Heart right ventricle (tissue), 16 donors: ENCODE measurements at regions not wholly inside any gene's neighbourhood (a gene's known extent, or its start where the extent isn't known, plus 50 kb on each side); places are given as distances from the start of the nearest gene placed in this dataset.

ENCODE experiments used
- ATAC-seq, 8 donors: fragments of 200-7000 bp; cut with Tn5 transposase; one replicate each; pipeline ENCODE4 v1.9.1; 2020; ENCODE audit warnings: mild to moderate bottlenecking in 8 of 8, moderate library complexity in 8 of 8, moderate number of reproducible peaks in 1 of 8
- DNase-seq, 2 donors: peaks; one replicate each; pipeline ENCODE4 v3.0.0-alpha.2; 2020
- H3K27ac ChIP-seq, 10 donors: fragments of 200-600 bp; sonication (generic) in 2 of 10; one replicate each; pipeline versions ENCODE4 v1.5.0 to v1.8.0; 2020 to 2022; ENCODE audit warnings: mild to moderate bottlenecking in 3 of 10
- H3K27me3 ChIP-seq, 7 donors: fragments of 200-600 bp; one replicate each; pipeline ENCODE4 v1.8.0; 2021 to 2022; ENCODE audit warnings: mild to moderate bottlenecking in 2 of 7
- H3K36me3 ChIP-seq, 9 donors: fragments of 200-600 bp; sonication (generic) in 1 of 9; one replicate each; pipeline versions ENCODE4 v1.5.0 to v1.8.0; 2020 to 2022; ENCODE audit warnings: mild to moderate bottlenecking in 2 of 9
- H3K4me1 ChIP-seq, 9 donors: fragments of 200-600 bp; sonication (generic) in 1 of 9; one replicate each; pipeline versions ENCODE4 v1.5.0 to v1.8.0; 2020 to 2022; ENCODE audit warnings: mild to moderate bottlenecking in 4 of 9
- H3K4me3 ChIP-seq, 10 donors: fragments of 200-600 bp; sonication (generic) in 2 of 10; one replicate each; pipeline versions ENCODE4 v1.5.0 to v1.8.0; 2020 to 2022; ENCODE audit warnings: mild to moderate bottlenecking in 7 of 10, moderate library complexity in 2 of 10
- H3K9me3 ChIP-seq, 11 donors: fragments of 200-600 bp in 10 of 11; sonication (generic) in 2 of 11; one replicate each; pipeline versions ENCODE4 v1.5.0 to v1.8.0; 2013 to 2022; ENCODE audit warnings: mild to moderate bottlenecking in 2 of 11, control low read depth in 1 of 11, moderate library complexity in 1 of 11
- CTCF ChIP-seq, 9 donors: fragments of 200-600 bp; sonication (generic) in 2 of 9; IDR thresholded peaks; one replicate each; pipeline versions ENCODE4 v1.5.0 to v1.8.0; 2021 to 2022; ENCODE audit warnings: antibody characterized with exemption in 9 of 9, mild to moderate bottlenecking in 5 of 9, moderate library complexity in 1 of 9
- WGBS, 2 donors: extraction: QIAGEN DNeasy Blood & Tissue Kit; methylation state at CpG; one replicate each; pipeline ENCODE4 v1.1.7; 2013; ENCODE audit warnings: inconsistent platforms in 1 of 2; 5-methylcytosine and 5-hydroxymethylcytosine counted together
- intact Hi-C, 10 donors: fragments of 100-400 bp; cut with DNase I; formaldehyde crosslinking; loops; one replicate each; pipeline versions ENCODE4 v1.11.1 to v1.14.2; 2022
- donor health status: Arrhythmogenic right ventricular cardiomyopathy.
- donor health status: ischemic (EF 13 %, LVEDD 7.1; RV severe dilation, severe dysfunction).
- donor health status: healthy with polysubstance abuse.
- donor health status: DM: no; HTN: yes; CAD: no.
- donor health status: DM: no; HTN: no; CAD: no.
- donor health status: ischemic (EF 25% LVEDD 6.9; RV normal size, moderate dysfunction).
- donor health status: ischemic (EF 25% LVEDD 5.7; RV mildly dilated, moderate dysfunction).
- donor health status: healthy.
- donor health status: DM: yes; HTN: yes; CAD: no.
- donor health status: Ischemic cardiomyopathy.
- donor health status: ischemic (EF 35%, LVEDD 5.7; RV mildly dilated, moderate dysfunction).
- donor health status: nonischemic (EF 11% LVEDD 7.7; RV severe dilation, severe dysfunction).
- donor health status: DM: yes; HTN: yes; CAD: no.
- donor health status: PGD.
- donor health status: ischemic (EF 29% LVEDD 5.4; RV normal size, mild dysfunction).
- donor health status: nonischemic (EF 23%, LVEDD 6.1; RV moderate dilation, normal function).

- peak in 8 of 9 donors; percentile 10 to 72 (median 63) for TF ChIP-seq CTCF (IDR thresholded peaks at IDR 0.05)
- H3K36me3 ChIP-seq, result no peaks in the 10 kb centered on the region
- ATAC-seq, result peak in 1 of 8 donors; percentile 48
- no peak overlapping the region for H3K4me3 ChIP-seq
- H3K27ac ChIP-seq, result no peak overlapping the region
- intact Hi-C loops, result loop anchor here in 1 of 10 donors (5.0 kb wide), 1 partner anchor 1455 kb away; no protein-coding TSS in a partner anchor
- H3K4me1 ChIP-seq, result no peaks in the 10 kb centered on the region
- 45% methylated on average over 10 of the region's 10 CpGs for WGBS, 2 donors
- peak in 1 of 2 donors; percentile 27 for DNase-seq
- no peaks in the 10 kb centered on the region for H3K27me3 ChIP-seq
- peaks cover 0 to 4% (median 0%) of the 10 kb centered on the region in 11 donors for H3K9me3 ChIP-seq
Observed at GRCh38 chr4:167622481-167623240, 388.4 kb upstream of the SPOCK3 start.

DNA sequence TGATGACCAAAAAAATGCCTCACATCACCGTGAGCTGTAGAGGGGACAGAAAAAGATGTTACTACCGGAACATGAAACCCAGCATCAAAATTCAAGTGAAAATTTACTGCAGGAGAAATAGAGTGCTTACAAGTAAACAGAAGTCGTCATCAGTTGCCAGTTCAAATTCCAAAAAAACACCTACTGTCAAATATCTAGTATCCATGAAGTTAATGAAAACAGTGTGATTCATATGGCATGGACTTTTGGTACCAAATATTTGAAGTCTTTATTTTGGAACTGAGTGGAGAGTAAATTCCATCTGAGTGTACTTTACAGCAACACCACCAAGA is 388.9 kb upstream of the SPOCK3 start:
- H3K36me3 ChIP-seq, result no peaks in the 10 kb centered on the region
- H3K27me3 ChIP-seq, result no peaks in the 10 kb centered on the region
- ATAC-seq, result no peak
- intact Hi-C loops, result loop anchor here in 1 of 10 donors (5.0 kb wide), 1 partner anchor 1456 kb away; no protein-coding TSS in a partner anchor
- 80 to 81% methylated on average over 3 of the region's 3 CpGs for WGBS, 2 donors
- H3K4me1 ChIP-seq, result no peaks in the 10 kb centered on the region
- H3K4me3 ChIP-seq, result no peak overlapping the region
- H3K27ac ChIP-seq, result no peak overlapping the region
- no peak for TF ChIP-seq CTCF (IDR thresholded peaks at IDR 0.05)
- H3K9me3 ChIP-seq, result no peaks in the 10 kb centered on the region
- no peak for DNase-seq

- Histone ChIP-seq H3K9me3 (peaks cover 0 to 22% (median 0%) of the 10 kb centered on the region in 11 donors), H3K36me3 (no peaks in the 10 kb centered on the region), H3K27me3 (no peaks in the 10 kb centered on the region), H3K4me1 (no peaks in the 10 kb centered on the region), H3K27ac (no peak overlapping the region), H3K4me3 (no peak overlapping the region)
- no peak for ATAC-seq
- 84 to 93% methylated on average over 2 of the region's 2 CpGs for WGBS, 2 donors
- intact Hi-C loops, result loop anchor here in 1 of 10 donors (5.0 kb wide), 1 partner anchor 292 kb away; no protein-coding TSS in a partner anchor
- DNase-seq, result no peak
- TF ChIP-seq CTCF (IDR thresholded peaks at IDR 0.05), result no peak
Observed at GRCh38 chr4:167629272-167629671, 395.0 kb upstream of the SPOCK3 start.

DNA sequence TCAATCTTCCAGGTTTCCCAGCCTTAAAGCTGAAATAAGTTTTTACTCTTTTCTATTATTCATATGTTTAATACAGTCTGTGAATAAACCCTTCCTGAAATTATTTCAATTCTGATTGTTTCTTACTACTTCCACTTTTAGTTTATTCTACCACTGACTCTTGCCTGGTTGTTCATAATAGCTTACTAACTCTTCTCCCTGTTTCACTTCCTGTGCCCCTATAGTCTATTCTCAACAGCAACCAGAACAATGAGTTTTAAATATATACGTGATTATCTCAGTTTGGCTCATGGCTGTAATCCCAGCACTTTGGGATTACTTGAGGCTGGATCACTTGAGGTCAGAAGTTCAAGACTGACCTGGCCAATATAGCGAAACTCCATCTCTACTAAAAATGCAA is 408.0 kb upstream of the SPOCK3 start:
- WGBS, 2 donors, result 37 to 42% methylated on average over 2 of the region's 2 CpGs
- DNase-seq (no peak), ATAC-seq (no peak)
- H3K9me3 ChIP-seq, result no peaks in the 10 kb centered on the region
- H3K4me1 ChIP-seq, result no peaks in the 10 kb centered on the region
- no peak overlapping the region for H3K27ac ChIP-seq
- no peaks in the 10 kb centered on the region for H3K36me3 ChIP-seq
- intact Hi-C loops, result no loop called here
- H3K27me3 ChIP-seq, result no peaks in the 10 kb centered on the region
- H3K4me3 ChIP-seq, result no peak overlapping the region
- no peak for TF ChIP-seq CTCF (IDR thresholded peaks at IDR 0.05)
